LNCaP clone FGC (cell line): ENCODE measurements at regions not wholly inside any gene's neighbourhood (a gene's known extent, or its start where the extent isn't known, plus 50 kb on each side); places are given as distances from the start of the nearest gene placed in this dataset.

Experiments used
- DNase-seq: peaks from one replicate; pipeline ENCODE4 v3.0.0-alpha.2; 2011; ENCODE audit warnings: low read depth
- H3K4me3 ChIP-seq: 2 replicates; pipeline ENCODE4 v1.5.1; 2011; ENCODE audit warnings: mild to moderate bottlenecking, low read depth, low read length, control low read depth
- CTCF ChIP-seq: IDR thresholded peaks from 2 replicates; pipeline ENCODE4 v1.5.1; 2012; ENCODE audit warnings: mild to moderate bottlenecking; ENCODE audit not compliant: control insufficient read depth, insufficient read depth; ENCODE audit errors: extremely low read depth

- DNase-seq = no peak
- TF ChIP-seq CTCF = no peak
Observed at GRCh38 chr5:123294544-123294943, 128.7 kb downstream of the CEP120 start.

GRCh38 chr5:123289210-123289609 is 134.0 kb downstream of the CEP120 start:
- DNase-seq = no peak
- TF ChIP-seq CTCF = no peak
- H3K4me3 ChIP-seq = no peak overlapping the region

More at GRCh38 chr5:123294544-123294943, 128.7 kb downstream of the CEP120 start:
- H3K4me3 ChIP-seq = no peak overlapping the region

- TF ChIP-seq CTCF = no peak
- DNase-seq = no peak
- H3K4me3 ChIP-seq = no peak overlapping the region
Observed at GRCh38 chr5:123287881-123288280, 135.3 kb downstream of the CEP120 start.

GRCh38 chr5:123286891-123287290 is 136.3 kb downstream of the CEP120 start:
- no peak for DNase-seq
- TF ChIP-seq CTCF = no peak
- H3K4me3 ChIP-seq = no peak overlapping the region

GRCh38 chr5:123285122-123286023 is 137.8 kb downstream of the CEP120 start:
- no peak overlapping the region for H3K4me3 ChIP-seq

GRCh38 chr5:123283499-123283898 is 139.7 kb downstream of the CEP120 start:
- DNase-seq = no peak
- no peak for TF ChIP-seq CTCF
- H3K4me3 ChIP-seq = no peak overlapping the region

More at GRCh38 chr5:123285122-123286023, 137.8 kb downstream of the CEP120 start:
- TF ChIP-seq CTCF = no peak
- DNase-seq = no peak
